Esophagus (tissue), 2 donors: ENCODE measurements at regions not wholly inside any gene's neighbourhood (a gene's known extent, or its start where the extent isn't known, plus 50 kb on each side); places are given as distances from the start of the nearest gene placed in this dataset.
"Not testable (repeated sequence)": the region's sequence is repeated elsewhere in the genome, so short reads cannot be mapped to it uniquely, and the experiment has no call there.

Source experiments
- H3K27ac ChIP-seq, 2 donors: one replicate each; pipeline ENCODE4 v1.5.1; 2013; ENCODE audit warnings: low read depth in 2 of 2, mild to moderate bottlenecking in 2 of 2, inconsistent platforms in 1 of 2, low read length in 1 of 2, moderate library complexity in 1 of 2
- H3K27me3 ChIP-seq, 2 donors: one replicate each; pipeline ENCODE4 v1.6.1; 2013; ENCODE audit warnings: low read length in 2 of 2, control low read depth in 1 of 2, mild to moderate bottlenecking in 1 of 2; ENCODE audit not compliant: insufficient read depth in 2 of 2, control insufficient read depth in 1 of 2
- H3K36me3 ChIP-seq, 2 donors: one replicate each; pipeline ENCODE4 v1.6.1; 2013; ENCODE audit warnings: low read length in 1 of 2; ENCODE audit not compliant: control insufficient read depth in 2 of 2, insufficient read depth in 2 of 2
- H3K4me1 ChIP-seq, 2 donors: one replicate each; pipeline ENCODE4 v1.6.1; 2013; ENCODE audit warnings: low read length in 1 of 2; ENCODE audit not compliant: control insufficient read depth in 2 of 2, insufficient read depth in 2 of 2
- H3K4me3 ChIP-seq, 2 donors: one replicate each; pipeline ENCODE4 v1.5.1; 2013; ENCODE audit warnings: low read length in 2 of 2, mild to moderate bottlenecking in 2 of 2, low read depth in 1 of 2, moderate library complexity in 1 of 2
- H3K9me3 ChIP-seq, 2 donors: one replicate each; pipeline ENCODE4 v1.6.1; 2013; ENCODE audit warnings: mild to moderate bottlenecking in 2 of 2, low read depth in 1 of 2, low read length in 1 of 2, moderate library complexity in 1 of 2; ENCODE audit not compliant: control insufficient read depth in 2 of 2, insufficient read depth in 1 of 2
- WGBS, 2 donors: extraction: QIAGEN DNeasy Blood & Tissue Kit; methylation state at CpG; one replicate each; pipeline ENCODE4 v1.1.7; 2013; 5-methylcytosine and 5-hydroxymethylcytosine counted together
- donor health status: healthy with polysubstance abuse.
- donor health status: Bipolar disorder and iron deficiency.

GRCh38 chr5:90338712-90339372, 70.7 kb downstream of the CETN3 start:
- 58 to 59% methylated on average over 5 of the region's 5 CpGs for WGBS, 2 donors

GRCh38 chr5:90337449-90338052, 72.0 kb downstream of the CETN3 start:
- Histone ChIP-seq H3K4me3 (no peak overlapping the region), H3K9me3 (no peaks in the 10 kb centered on the region), H3K4me1 (no peaks in the 10 kb centered on the region), H3K36me3 (no peaks in the 10 kb centered on the region), H3K27ac (no peak overlapping the region), H3K27me3 (no peaks in the 10 kb centered on the region)
- WGBS, 2 donors: 64 to 65% methylated on average over 5 of the region's 5 CpGs

More at GRCh38 chr5:90338712-90339372, 70.7 kb downstream of the CETN3 start:
- Histone ChIP-seq H3K4me3 (no peak overlapping the region), H3K36me3 (no peaks in the 10 kb centered on the region), H3K9me3 (no peaks in the 10 kb centered on the region), H3K4me1 (no peaks in the 10 kb centered on the region), H3K27me3 (no peaks in the 10 kb centered on the region), H3K27ac (no peak overlapping the region)

GRCh38 chr5:90336752-90337151, 72.8 kb downstream of the CETN3 start:
- H3K36me3 ChIP-seq: no peaks in the 10 kb centered on the region
- H3K4me1 ChIP-seq: no peaks in the 10 kb centered on the region
- no peak overlapping the region for H3K4me3 ChIP-seq
- H3K9me3 ChIP-seq: no peaks in the 10 kb centered on the region
- no peaks in the 10 kb centered on the region for H3K27me3 ChIP-seq
- no peak overlapping the region for H3K27ac ChIP-seq

GRCh38 chr5:90334741-90335140, 74.8 kb downstream of the CETN3 start:
- 22 to 42% methylated on average over 1 of the region's 1 CpG for WGBS, 2 donors
- H3K36me3 ChIP-seq: no peaks in the 10 kb centered on the region

GRCh38 chr5:90329911-90330310, 79.6 kb downstream of the CETN3 start:
- no peaks in the 10 kb centered on the region for H3K27me3 ChIP-seq
- 88 to 89% methylated on average over 1 of the region's 1 CpG for WGBS, 2 donors
- no peak overlapping the region for H3K4me3 ChIP-seq
- H3K9me3 ChIP-seq: peaks cover 2 to 4% of the 10 kb centered on the region in 2 donors
- H3K4me1 ChIP-seq: no peaks in the 10 kb centered on the region
- no peak overlapping the region for H3K27ac ChIP-seq
- no peaks in the 10 kb centered on the region for H3K36me3 ChIP-seq

More at GRCh38 chr5:90334741-90335140, 74.8 kb downstream of the CETN3 start:
- Histone ChIP-seq H3K27ac (no peak overlapping the region), H3K4me3 (no peak overlapping the region), H3K9me3 (no peaks in the 10 kb centered on the region), H3K27me3 (no peaks in the 10 kb centered on the region), H3K4me1 (no peaks in the 10 kb centered on the region)

- WGBS, 2 donors: 66 to 71% methylated on average over 7 of the region's 7 CpGs
- H3K4me1 ChIP-seq: no peaks in the 10 kb centered on the region
These were observed 82.6 kb downstream of the CETN3 start for GRCh38 chr5:90326995-90327394.

GRCh38 chr5:90325093-90325492, 84.5 kb downstream of the CETN3 start:
- Histone ChIP-seq H3K4me3 (no peak overlapping the region), H3K27me3 (no peaks in the 10 kb centered on the region), H3K9me3 (peaks cover 2 to 4% of the 10 kb centered on the region in 2 donors), H3K4me1 (no peaks in the 10 kb centered on the region), H3K27ac (no peak overlapping the region), H3K36me3 (no peaks in the 10 kb centered on the region)
- 79 to 88% methylated on average over 1 of the region's 1 CpG for WGBS, 2 donors

More at GRCh38 chr5:90326995-90327394, 82.6 kb downstream of the CETN3 start:
- H3K36me3 ChIP-seq: no peaks in the 10 kb centered on the region
- peaks cover 2 to 4% of the 10 kb centered on the region in 2 donors for H3K9me3 ChIP-seq
- no peaks in the 10 kb centered on the region for H3K27me3 ChIP-seq
- H3K4me3 ChIP-seq: no peak overlapping the region
- H3K27ac ChIP-seq: no peak overlapping the region

- not testable (repeated sequence) for H3K27me3 ChIP-seq, H3K4me3 ChIP-seq, H3K36me3 ChIP-seq, H3K4me1 ChIP-seq, H3K27ac ChIP-seq, H3K9me3 ChIP-seq
These were observed 89.2 kb downstream of the CETN3 start for GRCh38 chr5:90320348-90320747.

GRCh38 chr5:90312027-90312426, 97.5 kb downstream of the CETN3 start:
- Histone ChIP-seq H3K9me3 (no peaks in the 10 kb centered on the region), H3K36me3 (no peaks in the 10 kb centered on the region), H3K27ac (no peak overlapping the region), H3K27me3 (no peaks in the 10 kb centered on the region), H3K4me3 (no peak overlapping the region), H3K4me1 (no peaks in the 10 kb centered on the region)
- WGBS, 2 donors: 80 to 84% methylated on average over 2 of the region's 2 CpGs

GRCh38 chr5:90311401-90311800, 98.2 kb downstream of the CETN3 start:
- WGBS, 2 donors: 56 to 68% methylated on average over 4 of the region's 4 CpGs
- no peaks in the 10 kb centered on the region for H3K27me3 ChIP-seq
- H3K4me3 ChIP-seq: no peak overlapping the region
- no peak overlapping the region for H3K27ac ChIP-seq
- H3K4me1 ChIP-seq: no peaks in the 10 kb centered on the region
- no peaks in the 10 kb centered on the region for H3K36me3 ChIP-seq
- no peaks in the 10 kb centered on the region for H3K9me3 ChIP-seq
